Neural progenitor cell (in vitro differentiated cells): ENCODE measurements at regions not wholly inside any gene's neighbourhood (a gene's known extent, or its start where the extent isn't known, plus 50 kb on each side); places are given as distances from the start of the nearest gene placed in this dataset.

Source experiments
- EZH2 ChIP-seq: fragments of 200-600 bp; sonication (generic); IDR thresholded peaks from 2 replicates; pipeline ENCODE4 v1.6.1; 2017; ENCODE audit warnings: antibody characterized with exemption, mild to moderate bottlenecking, moderate library complexity
- TF ChIP-seq, protein P1 (sequence below): fragments of 200-600 bp; sonication (generic); IDR thresholded peaks from 2 replicates; pipeline ENCODE4 v1.5.1; 2017; ENCODE audit warnings: antibody characterized with exemption, mild to moderate bottlenecking

DNA sequence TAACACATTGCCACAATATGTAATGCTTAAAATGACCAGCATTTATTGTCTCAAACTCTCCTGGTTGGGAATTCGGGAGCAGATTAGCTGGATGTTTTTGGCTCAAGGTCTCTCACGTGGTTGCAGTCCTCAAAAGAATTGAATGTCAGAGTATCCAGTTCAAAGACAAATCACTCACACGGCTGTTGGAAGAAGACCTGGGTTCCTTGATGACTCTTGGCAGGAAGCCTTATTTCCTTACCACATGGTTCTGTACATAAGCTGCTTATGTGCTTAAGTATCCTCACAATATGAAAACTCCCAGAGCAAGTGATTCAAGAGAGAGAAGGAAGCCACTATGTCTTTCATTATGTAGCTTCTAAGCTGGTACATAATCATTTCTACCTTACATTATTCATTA is 230.3 kb upstream of the PTPRD start:
- TF ChIP-seq, protein P1, sequence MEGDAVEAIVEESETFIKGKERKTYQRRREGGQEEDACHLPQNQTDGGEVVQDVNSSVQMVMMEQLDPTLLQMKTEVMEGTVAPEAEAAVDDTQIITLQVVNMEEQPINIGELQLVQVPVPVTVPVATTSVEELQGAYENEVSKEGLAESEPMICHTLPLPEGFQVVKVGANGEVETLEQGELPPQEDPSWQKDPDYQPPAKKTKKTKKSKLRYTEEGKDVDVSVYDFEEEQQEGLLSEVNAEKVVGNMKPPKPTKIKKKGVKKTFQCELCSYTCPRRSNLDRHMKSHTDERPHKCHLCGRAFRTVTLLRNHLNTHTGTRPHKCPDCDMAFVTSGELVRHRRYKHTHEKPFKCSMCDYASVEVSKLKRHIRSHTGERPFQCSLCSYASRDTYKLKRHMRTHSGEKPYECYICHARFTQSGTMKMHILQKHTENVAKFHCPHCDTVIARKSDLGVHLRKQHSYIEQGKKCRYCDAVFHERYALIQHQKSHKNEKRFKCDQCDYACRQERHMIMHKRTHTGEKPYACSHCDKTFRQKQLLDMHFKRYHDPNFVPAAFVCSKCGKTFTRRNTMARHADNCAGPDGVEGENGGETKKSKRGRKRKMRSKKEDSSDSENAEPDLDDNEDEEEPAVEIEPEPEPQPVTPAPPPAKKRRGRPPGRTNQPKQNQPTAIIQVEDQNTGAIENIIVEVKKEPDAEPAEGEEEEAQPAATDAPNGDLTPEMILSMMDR = no peak
- TF ChIP-seq EZH2 = no peak
